ENCODE measurements at regions not wholly inside any gene's neighbourhood (a gene's known extent, or its start where the extent isn't known, plus 50 kb on each side); places are given as distances from the start of the nearest gene placed in this dataset.

DNA sequence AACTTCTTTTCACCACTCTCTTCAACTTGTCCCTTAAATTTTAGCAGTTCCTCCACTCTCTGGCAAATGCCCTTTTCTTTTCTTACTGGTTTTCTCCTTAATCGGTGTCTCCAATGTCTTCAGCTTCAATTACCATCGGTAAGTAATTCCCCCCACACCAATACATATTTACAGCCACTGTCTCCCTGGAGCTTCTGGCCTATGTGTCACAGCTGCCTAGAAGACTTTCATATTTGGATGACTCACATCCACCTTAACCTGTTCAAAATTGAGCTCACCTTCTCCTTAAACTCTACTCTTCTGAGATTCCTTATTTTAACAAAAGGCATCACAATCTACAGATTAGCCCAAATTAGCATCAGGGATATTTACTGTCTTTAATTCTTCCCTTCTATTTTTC is 380.4 kb downstream of the POM121L12 start (continued):
- no peak for TF ChIP-seq SMAD3 (CRISPR knock-in tag; IDR thresholded peaks at IDR 0.05; ENCODE audit: borderline replicate concordance)
- TF ChIP-seq, protein P1, sequence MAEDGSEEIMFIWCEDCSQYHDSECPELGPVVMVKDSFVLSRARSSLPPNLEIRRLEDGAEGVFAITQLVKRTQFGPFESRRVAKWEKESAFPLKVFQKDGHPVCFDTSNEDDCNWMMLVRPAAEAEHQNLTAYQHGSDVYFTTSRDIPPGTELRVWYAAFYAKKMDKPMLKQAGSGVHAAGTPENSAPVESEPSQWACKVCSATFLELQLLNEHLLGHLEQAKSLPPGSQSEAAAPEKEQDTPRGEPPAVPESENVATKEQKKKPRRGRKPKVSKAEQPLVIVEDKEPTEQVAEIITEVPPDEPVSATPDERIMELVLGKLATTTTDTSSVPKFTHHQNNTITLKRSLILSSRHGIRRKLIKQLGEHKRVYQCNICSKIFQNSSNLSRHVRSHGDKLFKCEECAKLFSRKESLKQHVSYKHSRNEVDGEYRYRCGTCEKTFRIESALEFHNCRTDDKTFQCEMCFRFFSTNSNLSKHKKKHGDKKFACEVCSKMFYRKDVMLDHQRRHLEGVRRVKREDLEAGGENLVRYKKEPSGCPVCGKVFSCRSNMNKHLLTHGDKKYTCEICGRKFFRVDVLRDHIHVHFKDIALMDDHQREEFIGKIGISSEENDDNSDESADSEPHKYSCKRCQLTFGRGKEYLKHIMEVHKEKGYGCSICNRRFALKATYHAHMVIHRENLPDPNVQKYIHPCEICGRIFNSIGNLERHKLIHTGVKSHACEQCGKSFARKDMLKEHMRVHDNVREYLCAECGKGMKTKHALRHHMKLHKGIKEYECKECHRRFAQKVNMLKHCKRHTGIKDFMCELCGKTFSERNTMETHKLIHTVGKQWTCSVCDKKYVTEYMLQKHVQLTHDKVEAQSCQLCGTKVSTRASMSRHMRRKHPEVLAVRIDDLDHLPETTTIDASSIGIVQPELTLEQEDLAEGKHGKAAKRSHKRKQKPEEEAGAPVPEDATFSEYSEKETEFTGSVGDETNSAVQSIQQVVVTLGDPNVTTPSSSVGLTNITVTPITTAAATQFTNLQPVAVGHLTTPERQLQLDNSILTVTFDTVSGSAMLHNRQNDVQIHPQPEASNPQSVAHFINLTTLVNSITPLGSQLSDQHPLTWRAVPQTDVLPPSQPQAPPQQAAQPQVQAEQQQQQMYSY (CRISPR knock-in tag; IDR thresholded peaks at IDR 0.05), result no peak
- TF ChIP-seq CBFB (CRISPR knock-in tag; IDR thresholded peaks at IDR 0.05; ENCODE audit: low read depth), result no peak
- no peak for TF ChIP-seq ZNF281 (CRISPR knock-in tag; IDR thresholded peaks at IDR 0.05)
- TF ChIP-seq ZNF512 (CRISPR knock-in tag; IDR thresholded peaks at IDR 0.05; ENCODE audit: borderline replicate concordance), result no peak
- TF ChIP-seq ATF6 (CRISPR knock-in tag; IDR thresholded peaks at IDR 0.05), result no peak
- TF ChIP-seq ETV6 (CRISPR knock-in tag; IDR thresholded peaks at IDR 0.05), result no peak
- TF ChIP-seq, protein P2, sequence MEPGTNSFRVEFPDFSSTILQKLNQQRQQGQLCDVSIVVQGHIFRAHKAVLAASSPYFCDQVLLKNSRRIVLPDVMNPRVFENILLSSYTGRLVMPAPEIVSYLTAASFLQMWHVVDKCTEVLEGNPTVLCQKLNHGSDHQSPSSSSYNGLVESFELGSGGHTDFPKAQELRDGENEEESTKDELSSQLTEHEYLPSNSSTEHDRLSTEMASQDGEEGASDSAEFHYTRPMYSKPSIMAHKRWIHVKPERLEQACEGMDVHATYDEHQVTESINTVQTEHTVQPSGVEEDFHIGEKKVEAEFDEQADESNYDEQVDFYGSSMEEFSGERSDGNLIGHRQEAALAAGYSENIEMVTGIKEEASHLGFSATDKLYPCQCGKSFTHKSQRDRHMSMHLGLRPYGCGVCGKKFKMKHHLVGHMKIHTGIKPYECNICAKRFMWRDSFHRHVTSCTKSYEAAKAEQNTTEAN (CRISPR knock-in tag; IDR thresholded peaks at IDR 0.05), result no peak
- TF ChIP-seq NR3C1 (CRISPR knock-in tag; conservative IDR thresholded peaks at IDR 0.05; ENCODE audit: low read depth), result no peak
- no peak for TF ChIP-seq CTCF (IDR thresholded peaks at IDR 0.05)

DNA sequence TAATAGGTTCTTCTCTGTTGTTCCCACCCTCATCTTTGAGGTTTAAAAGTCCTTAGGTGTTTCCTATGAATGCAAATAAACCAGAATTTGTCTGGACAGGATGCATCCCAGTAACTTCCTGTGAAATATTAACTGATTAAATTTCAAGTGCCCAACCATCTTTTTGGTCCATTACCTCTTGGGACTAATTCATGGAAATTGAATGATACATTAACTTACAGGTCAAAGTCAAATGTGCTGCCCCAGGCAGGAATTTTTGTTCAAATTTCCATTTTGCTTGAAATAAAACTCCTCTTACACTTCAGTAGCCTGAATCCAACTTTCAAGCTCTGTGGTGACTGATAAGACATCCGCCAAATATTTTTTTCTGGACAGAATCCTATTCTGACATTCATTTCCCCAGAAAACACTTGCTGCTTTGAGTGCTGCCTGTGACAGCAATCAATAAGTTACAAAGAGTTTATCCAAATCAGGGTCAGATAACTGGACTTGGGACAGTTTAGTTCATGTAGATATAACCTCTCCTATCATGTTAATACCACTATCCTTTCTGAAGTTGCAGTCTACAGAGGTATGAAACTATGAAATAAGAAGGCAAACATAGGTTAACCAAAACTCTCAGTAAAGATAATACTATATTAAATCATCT is 383.5 kb downstream of the POM121L12 start:
- CTCF ChIA-PET, result no interaction called here
- Mint-ChIP-seq H3K36me3 (peaks cover 12% of the 10 kb centered on the region; the same call in 1 of the 2 replicates), H3K27ac (no peak overlapping the region), H3K4me1 (no peaks in the 10 kb centered on the region), H3K4me3 (no peak overlapping the region), H3K9me3 (peaks cover 43% of the 10 kb centered on the region), H3K27me3 (ENCODE audit: low read depth) (no peaks in the 10 kb centered on the region)
- POLR2A ChIA-PET, result no interaction called here
- DNase-seq (ENCODE audit: low spot score), result no peak
- no peak for ATAC-seq
- TF ChIP-seq, protein P3, sequence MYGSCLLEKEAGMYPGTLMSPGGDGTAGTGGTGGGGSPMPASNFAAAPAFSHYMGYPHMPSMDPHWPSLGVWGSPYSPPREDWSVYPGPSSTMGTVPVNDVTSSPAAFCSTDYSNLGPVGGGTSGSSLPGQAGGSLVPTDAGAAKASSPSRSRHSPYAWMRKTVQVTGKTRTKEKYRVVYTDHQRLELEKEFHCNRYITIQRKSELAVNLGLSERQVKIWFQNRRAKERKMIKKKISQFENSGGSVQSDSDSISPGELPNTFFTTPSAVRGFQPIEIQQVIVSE (CRISPR knock-in tag; IDR thresholded peaks at IDR 0.05; ENCODE audit: borderline replicate concordance), result no peak
- TF ChIP-seq, protein P4, sequence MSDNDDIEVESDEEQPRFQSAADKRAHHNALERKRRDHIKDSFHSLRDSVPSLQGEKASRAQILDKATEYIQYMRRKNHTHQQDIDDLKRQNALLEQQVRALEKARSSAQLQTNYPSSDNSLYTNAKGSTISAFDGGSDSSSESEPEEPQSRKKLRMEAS (CRISPR knock-in tag; IDR thresholded peaks at IDR 0.05), result no peak
- TF ChIP-seq ZNF281 (CRISPR knock-in tag; IDR thresholded peaks at IDR 0.05) (no peak), TCF7 (CRISPR knock-in tag; IDR thresholded peaks at IDR 0.05; ENCODE audit: low read depth) (no peak), GRHL2 (CRISPR knock-in tag; IDR thresholded peaks at IDR 0.05; ENCODE audit: insufficient replicate concordance, severe bottlenecking) (no peak), EMX1 (CRISPR knock-in tag; IDR thresholded peaks at IDR 0.05) (no peak), ZNF317 (CRISPR knock-in tag; IDR thresholded peaks at IDR 0.05; ENCODE audit: borderline replicate concordance, low read depth) (no peak), RORB (CRISPR knock-in tag; IDR thresholded peaks at IDR 0.05) (no peak)

Data from WTC11 (cell line).